OCI-LY1 (cell line): ENCODE measurements at regions not wholly inside any gene's neighbourhood (a gene's known extent, or its start where the extent isn't known, plus 50 kb on each side); places are given as distances from the start of the nearest gene placed in this dataset.

Experiments
- H2AFZ ChIP-seq: fragments of 200-600 bp; sonication (generic), shearing (Covaris generic); 2 replicates; pipeline ENCODE4 v1.6.0; 2014; ENCODE audit warnings: antibody characterized with exemption, mild to moderate bottlenecking, low read length
- H3F3A ChIP-seq: fragments of 200-600 bp; sonication (generic), shearing (Covaris generic); 2 replicates; pipeline ENCODE4 v1.6.0; 2014; ENCODE audit warnings: mild to moderate bottlenecking, antibody characterized with exemption, low read length, moderate library complexity; ENCODE audit not compliant: insufficient read depth
- H3K27ac ChIP-seq: fragments of 200-600 bp; sonication (generic); 2 replicates; pipeline ENCODE4 v1.5.1; 2014; ENCODE audit warnings: low read length, mixed run types, mild to moderate bottlenecking, low read depth; ENCODE audit not compliant: poor library complexity, severe bottlenecking
- H3K27me3 ChIP-seq: fragments of 200-600 bp; sonication (generic); 2 replicates; pipeline ENCODE4 v1.6.0; 2014; ENCODE audit warnings: antibody characterized with exemption, mild to moderate bottlenecking, low read length, moderate library complexity; ENCODE audit not compliant: insufficient read depth
- H3K36me3 ChIP-seq: fragments of 200-600 bp; sonication (generic); 2 replicates; pipeline ENCODE4 v1.6.1; 2014; ENCODE audit warnings: mild to moderate bottlenecking, antibody characterized with exemption, low read length, moderate library complexity, mixed read lengths; ENCODE audit not compliant: insufficient read depth
- H3K4me1 ChIP-seq: fragments of 200-600 bp; sonication (generic); 2 replicates; pipeline ENCODE4 v1.5.1; 2014; ENCODE audit warnings: mild to moderate bottlenecking, low read length, moderate library complexity; ENCODE audit not compliant: insufficient read depth, severe bottlenecking
- H3K4me2 ChIP-seq: fragments of 200-600 bp; sonication (generic), shearing (Covaris generic); 2 replicates; pipeline ENCODE4 v1.6.1; 2014; ENCODE audit warnings: low read length
- H3K4me3 ChIP-seq: fragments of 200-600 bp; sonication (generic); 2 replicates; pipeline ENCODE4 v1.5.1; 2014; ENCODE audit warnings: low read length, low read depth, mild to moderate bottlenecking, mixed read lengths; ENCODE audit not compliant: poor library complexity, severe bottlenecking
- H3K79me2 ChIP-seq: fragments of 200-600 bp; shearing (Covaris generic); 2 replicates; pipeline ENCODE4 v1.6.1; 2016; ENCODE audit warnings: mixed run types, low read length, mixed read lengths; ENCODE audit not compliant: insufficient read depth
- H3K9ac ChIP-seq: fragments of 200-600 bp; sonication (generic), shearing (Covaris generic); 2 replicates; pipeline ENCODE4 v1.6.1; 2014; ENCODE audit warnings: mild to moderate bottlenecking, low read length, mixed read lengths
- H3K9me2 ChIP-seq: fragments of 200-600 bp; sonication (generic), shearing (Covaris generic); 2 replicates; pipeline ENCODE4 v1.6.1; 2014; ENCODE audit warnings: low read depth, mild to moderate bottlenecking, low read length, mixed read lengths
- H3K9me3 ChIP-seq: fragments of 200-600 bp; shearing (Covaris generic); 2 replicates; pipeline ENCODE4 v1.6.1; 2014; ENCODE audit warnings: low read length, mixed read lengths
- H4K20me1 ChIP-seq: fragments of 200-600 bp; sonication (generic), shearing (Covaris generic); 2 replicates; pipeline ENCODE4 v1.6.0; 2016; ENCODE audit warnings: mild to moderate bottlenecking, low read length; ENCODE audit not compliant: insufficient read depth
- EZH2 ChIP-seq: fragments of 200-600 bp; sonication (generic), shearing (Covaris generic); IDR thresholded peaks from 2 replicates; pipeline ENCODE4 v1.8.0; 2017; ENCODE audit warnings: borderline replicate concordance, mixed run types, mild to moderate bottlenecking, antibody characterized with exemption, low read length, moderate library complexity, mixed read lengths
- TF ChIP-seq, protein P1 (sequence below): fragments of 200-600 bp; sonication (generic), shearing (Covaris generic); IDR thresholded peaks from 2 replicates; pipeline ENCODE4 v1.5.1; 2017; ENCODE audit warnings: mild to moderate bottlenecking, antibody characterized with exemption, low read length, moderate library complexity, mixed read lengths

DNA sequence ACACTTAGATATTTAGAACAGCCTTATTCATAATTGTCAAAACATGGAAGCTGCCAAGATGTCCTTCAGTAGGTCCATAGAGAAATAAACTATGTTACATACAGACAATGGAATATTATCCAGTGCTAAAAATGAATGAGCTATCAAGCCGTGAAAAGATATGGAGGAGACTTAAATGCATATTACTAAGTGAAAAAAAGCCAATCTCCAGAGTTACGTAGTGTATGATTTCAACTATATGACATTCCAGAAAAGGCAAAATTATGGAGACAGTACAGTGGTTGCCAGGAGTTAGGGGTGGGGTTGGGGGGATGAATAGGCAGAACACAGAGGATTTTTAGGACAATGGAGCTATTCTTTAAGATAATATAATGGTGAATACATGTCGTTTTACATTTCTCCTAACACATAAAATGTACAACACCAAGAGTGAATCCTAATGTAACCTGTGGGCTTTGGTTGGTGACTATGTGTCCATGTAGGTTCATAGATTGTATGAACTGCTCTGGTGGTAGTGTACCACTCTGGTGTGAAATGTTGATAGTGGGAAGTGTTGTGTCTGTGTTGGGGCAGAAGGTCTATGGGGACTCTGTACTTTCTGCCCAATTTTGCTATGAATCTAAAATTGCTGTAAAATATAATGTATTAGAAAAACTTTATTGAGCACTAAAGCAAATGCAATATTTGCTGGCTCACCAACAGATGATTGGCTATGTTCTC, 122.6 kb downstream of the USP22 start:
- H3K9me2 ChIP-seq: no peaks in the 10 kb centered on the region
- no peak overlapping the region for H2AFZ ChIP-seq
- no peak overlapping the region for H3K4me3 ChIP-seq
- no peaks in the 10 kb centered on the region for H3K36me3 ChIP-seq
- no peaks in the 10 kb centered on the region for H4K20me1 ChIP-seq
- H3K27me3 ChIP-seq: no peaks in the 10 kb centered on the region
- no peak overlapping the region for H3K4me2 ChIP-seq
- H3K27ac ChIP-seq: no peak overlapping the region
- no peaks in the 10 kb centered on the region for H3K9me3 ChIP-seq
- H3K4me1 ChIP-seq: no peaks in the 10 kb centered on the region
- H3F3A ChIP-seq: no peaks in the 10 kb centered on the region
- H3K9ac ChIP-seq: no peak overlapping the region
- H3K79me2 ChIP-seq: no peaks in the 10 kb centered on the region
- TF ChIP-seq, protein P1, sequence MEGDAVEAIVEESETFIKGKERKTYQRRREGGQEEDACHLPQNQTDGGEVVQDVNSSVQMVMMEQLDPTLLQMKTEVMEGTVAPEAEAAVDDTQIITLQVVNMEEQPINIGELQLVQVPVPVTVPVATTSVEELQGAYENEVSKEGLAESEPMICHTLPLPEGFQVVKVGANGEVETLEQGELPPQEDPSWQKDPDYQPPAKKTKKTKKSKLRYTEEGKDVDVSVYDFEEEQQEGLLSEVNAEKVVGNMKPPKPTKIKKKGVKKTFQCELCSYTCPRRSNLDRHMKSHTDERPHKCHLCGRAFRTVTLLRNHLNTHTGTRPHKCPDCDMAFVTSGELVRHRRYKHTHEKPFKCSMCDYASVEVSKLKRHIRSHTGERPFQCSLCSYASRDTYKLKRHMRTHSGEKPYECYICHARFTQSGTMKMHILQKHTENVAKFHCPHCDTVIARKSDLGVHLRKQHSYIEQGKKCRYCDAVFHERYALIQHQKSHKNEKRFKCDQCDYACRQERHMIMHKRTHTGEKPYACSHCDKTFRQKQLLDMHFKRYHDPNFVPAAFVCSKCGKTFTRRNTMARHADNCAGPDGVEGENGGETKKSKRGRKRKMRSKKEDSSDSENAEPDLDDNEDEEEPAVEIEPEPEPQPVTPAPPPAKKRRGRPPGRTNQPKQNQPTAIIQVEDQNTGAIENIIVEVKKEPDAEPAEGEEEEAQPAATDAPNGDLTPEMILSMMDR: no peak
- no peak for TF ChIP-seq EZH2

DNA sequence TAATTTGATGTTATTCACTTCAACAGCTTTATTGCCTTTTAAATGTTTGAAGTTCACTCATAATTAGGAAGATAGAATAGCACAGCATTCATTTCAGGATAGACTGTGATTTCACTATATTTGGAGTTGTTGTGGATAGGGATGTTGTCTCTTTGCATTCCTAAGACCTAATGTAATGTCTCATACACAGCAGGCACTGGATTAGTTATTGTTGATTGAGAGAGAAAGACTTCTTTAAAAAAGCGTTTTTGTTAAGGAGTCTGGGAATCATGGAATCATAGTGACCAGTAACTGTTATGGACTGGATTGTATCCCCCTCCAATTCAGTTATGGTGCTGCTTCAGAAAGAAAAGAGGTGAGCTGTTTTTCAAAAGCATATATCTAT, 122.0 kb downstream of the USP22 start:
- no peak for TF ChIP-seq EZH2
- TF ChIP-seq, protein P1: no peak

DNA sequence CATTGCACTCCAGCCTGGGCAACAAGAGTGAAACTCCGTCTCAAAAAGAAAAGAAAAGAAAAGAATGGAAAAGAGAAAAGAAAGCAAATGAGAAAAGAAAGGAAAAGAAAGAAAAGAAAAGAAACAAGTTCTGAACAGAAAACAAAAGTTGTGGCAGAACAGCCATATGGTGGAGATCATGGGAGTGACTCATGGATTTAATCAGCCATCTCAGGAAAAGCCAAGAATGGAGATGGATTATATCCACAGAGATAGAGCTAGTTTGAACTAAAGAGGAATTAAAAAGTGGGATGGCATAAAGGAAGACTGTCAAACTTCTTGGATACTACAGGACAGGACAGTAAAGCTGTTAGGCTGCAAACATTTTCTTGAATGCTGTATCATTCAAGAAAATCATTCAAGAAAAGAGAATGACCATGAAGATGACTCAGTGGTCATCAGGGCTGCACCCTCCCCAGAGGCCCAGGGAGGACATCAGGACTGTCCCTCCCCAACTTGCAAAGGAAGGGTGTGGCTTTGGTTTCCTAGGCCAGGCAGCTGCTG, 120.6 kb downstream of the USP22 start:
- H3K4me3 ChIP-seq: no peak overlapping the region
- H3K4me1 ChIP-seq: no peaks in the 10 kb centered on the region
- no peaks in the 10 kb centered on the region for H3K79me2 ChIP-seq
- H3K9me2 ChIP-seq: no peaks in the 10 kb centered on the region
- no peak overlapping the region for H3K27ac ChIP-seq
- H4K20me1 ChIP-seq: no peaks in the 10 kb centered on the region
- no peak overlapping the region for H3K4me2 ChIP-seq
- H3K9me3 ChIP-seq: no peaks in the 10 kb centered on the region
- no peak for TF ChIP-seq EZH2
- TF ChIP-seq, protein P1: no peak
- no peaks in the 10 kb centered on the region for H3K36me3 ChIP-seq
- no peaks in the 10 kb centered on the region for H3F3A ChIP-seq
- H2AFZ ChIP-seq: no peak overlapping the region
- no peaks in the 10 kb centered on the region for H3K27me3 ChIP-seq
- H3K9ac ChIP-seq: no peak overlapping the region

More for the DNA sequence above, 122.0 kb downstream of the USP22 start:
- Histone ChIP-seq H3K9me3 (no peaks in the 10 kb centered on the region), H2AFZ (no peak overlapping the region), H4K20me1 (no peaks in the 10 kb centered on the region), H3K4me1 (no peaks in the 10 kb centered on the region), H3K27ac (no peak overlapping the region), H3K4me3 (no peak overlapping the region), H3K9me2 (no peaks in the 10 kb centered on the region), H3K36me3 (no peaks in the 10 kb centered on the region), H3K9ac (no peak overlapping the region), H3K27me3 (no peaks in the 10 kb centered on the region), H3F3A (no peaks in the 10 kb centered on the region), H3K4me2 (no peak overlapping the region), H3K79me2 (no peaks in the 10 kb centered on the region)
